HCT116 (cell line): ENCODE measurements at regions not wholly inside any gene's neighbourhood (a gene's known extent, or its start where the extent isn't known, plus 50 kb on each side); places are given as distances from the start of the nearest gene placed in this dataset.

Experiments
- EZH2 ChIP-seq: fragments of 200-600 bp; sonication (generic); IDR thresholded peaks from 2 replicates; pipeline ENCODE4 v1.6.1; 2017; ENCODE audit warnings: antibody characterized with exemption, mixed run types
- FOSL1 ChIP-seq: IDR thresholded peaks from 2 replicates; pipeline ENCODE4 v1.6.1; 2012; ENCODE audit warnings: low read depth
- JUND ChIP-seq: IDR thresholded peaks from 2 replicates; pipeline ENCODE4 v1.6.1; 2012
- POLR2A ChIP-seq: IDR thresholded peaks from 2 replicates; pipeline ENCODE4 v1.7.0; 2011; ENCODE audit warnings: borderline replicate concordance; ENCODE audit not compliant: insufficient read depth, insufficient read length; ENCODE audit errors: extremely low read depth
- POLR2AphosphoS5 ChIP-seq: IDR thresholded peaks from 2 replicates; pipeline ENCODE4 v1.6.1; 2011; ENCODE audit warnings: mild to moderate bottlenecking, low read depth, low read length, moderate library complexity
- RAD21 ChIP-seq: IDR thresholded peaks from 2 replicates; pipeline ENCODE4 v1.6.1; 2012; ENCODE audit warnings: low read depth, mild to moderate bottlenecking
- SIN3A ChIP-seq: IDR thresholded peaks from 2 replicates; pipeline ENCODE4 v1.6.1; 2012; ENCODE audit warnings: low read depth
- TCF7L2 ChIP-seq: IDR thresholded peaks from 2 replicates; pipeline ENCODE4 v1.7.0; 2011; ENCODE audit warnings: borderline replicate concordance, inconsistent platforms; ENCODE audit not compliant: insufficient read depth, insufficient read length; ENCODE audit errors: extremely low read depth
- TF ChIP-seq, protein P1 (sequence below), 3 experiments: fragments of 200-600 bp in 1 of 3; sonication (generic) in 1 of 3; IDR thresholded peaks in 2 of 3; conservative IDR thresholded peaks in 1 of 3; 2 replicates each; pipeline ENCODE4 v1.5.1; 2012 to 2017; ENCODE audit warnings: low read depth in 2 of 3, low read length in 2 of 3, antibody characterized with exemption in 1 of 3, borderline replicate concordance in 1 of 3, control low read depth in 1 of 3, mild to moderate bottlenecking in 1 of 3, mixed read lengths in 1 of 3, mixed run types in 1 of 3, moderate library complexity in 1 of 3; ENCODE audit not compliant: insufficient read depth in 1 of 3
- TF ChIP-seq, protein P2 (sequence below): IDR thresholded peaks from 2 replicates; pipeline ENCODE4 v1.6.1; 2011; ENCODE audit warnings: mild to moderate bottlenecking, low read length, moderate library complexity; ENCODE audit not compliant: insufficient replicate concordance; ENCODE audit errors: extremely low read depth
- TF ChIP-seq, protein P3 (sequence below): IDR thresholded peaks from 2 replicates; pipeline ENCODE4 v1.6.1; 2012; ENCODE audit warnings: low read depth
- TF ChIP-seq, protein P4 (sequence below): IDR thresholded peaks from 2 replicates; pipeline ENCODE4 v1.6.1; 2012

DNA sequence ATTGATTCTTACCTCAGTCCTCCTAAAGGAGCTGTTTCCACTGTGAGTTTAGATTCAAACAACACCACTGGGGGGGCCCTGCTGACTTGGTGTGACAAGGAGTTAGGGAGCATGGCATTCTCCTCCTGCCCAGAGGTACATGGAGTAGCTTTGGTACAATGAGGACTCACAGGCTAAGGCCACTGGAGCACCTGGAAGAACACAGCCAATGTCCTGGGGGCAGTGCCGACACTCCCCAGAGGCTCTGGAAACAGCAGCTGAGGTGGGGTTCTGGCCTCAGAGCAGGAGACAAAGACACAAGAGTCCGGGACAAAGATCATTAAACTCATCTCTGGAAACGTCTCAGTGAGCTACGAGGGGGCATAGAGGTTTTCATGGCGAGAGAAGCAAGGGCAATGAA is 69.7 kb upstream of the POMGNT2 start:
- TF ChIP-seq, protein P1, sequence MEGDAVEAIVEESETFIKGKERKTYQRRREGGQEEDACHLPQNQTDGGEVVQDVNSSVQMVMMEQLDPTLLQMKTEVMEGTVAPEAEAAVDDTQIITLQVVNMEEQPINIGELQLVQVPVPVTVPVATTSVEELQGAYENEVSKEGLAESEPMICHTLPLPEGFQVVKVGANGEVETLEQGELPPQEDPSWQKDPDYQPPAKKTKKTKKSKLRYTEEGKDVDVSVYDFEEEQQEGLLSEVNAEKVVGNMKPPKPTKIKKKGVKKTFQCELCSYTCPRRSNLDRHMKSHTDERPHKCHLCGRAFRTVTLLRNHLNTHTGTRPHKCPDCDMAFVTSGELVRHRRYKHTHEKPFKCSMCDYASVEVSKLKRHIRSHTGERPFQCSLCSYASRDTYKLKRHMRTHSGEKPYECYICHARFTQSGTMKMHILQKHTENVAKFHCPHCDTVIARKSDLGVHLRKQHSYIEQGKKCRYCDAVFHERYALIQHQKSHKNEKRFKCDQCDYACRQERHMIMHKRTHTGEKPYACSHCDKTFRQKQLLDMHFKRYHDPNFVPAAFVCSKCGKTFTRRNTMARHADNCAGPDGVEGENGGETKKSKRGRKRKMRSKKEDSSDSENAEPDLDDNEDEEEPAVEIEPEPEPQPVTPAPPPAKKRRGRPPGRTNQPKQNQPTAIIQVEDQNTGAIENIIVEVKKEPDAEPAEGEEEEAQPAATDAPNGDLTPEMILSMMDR (IDR thresholded peaks at IDR 0.05 in 2 of 3, conservative IDR thresholded peaks at IDR 0.05 in 1 of 3; ENCODE audit: borderline replicate concordance in 1 of 3, insufficient read depth in 1 of 3, low read depth in 2 of 3, low read length in 2 of 3): no peak
- TF ChIP-seq POLR2A (no peak), EZH2 (no peak), RAD21 (no peak), FOSL1 (no peak), POLR2AphosphoS5 (no peak), JUND (no peak), SIN3A (no peak), TCF7L2 (no peak)
- TF ChIP-seq, protein P2, sequence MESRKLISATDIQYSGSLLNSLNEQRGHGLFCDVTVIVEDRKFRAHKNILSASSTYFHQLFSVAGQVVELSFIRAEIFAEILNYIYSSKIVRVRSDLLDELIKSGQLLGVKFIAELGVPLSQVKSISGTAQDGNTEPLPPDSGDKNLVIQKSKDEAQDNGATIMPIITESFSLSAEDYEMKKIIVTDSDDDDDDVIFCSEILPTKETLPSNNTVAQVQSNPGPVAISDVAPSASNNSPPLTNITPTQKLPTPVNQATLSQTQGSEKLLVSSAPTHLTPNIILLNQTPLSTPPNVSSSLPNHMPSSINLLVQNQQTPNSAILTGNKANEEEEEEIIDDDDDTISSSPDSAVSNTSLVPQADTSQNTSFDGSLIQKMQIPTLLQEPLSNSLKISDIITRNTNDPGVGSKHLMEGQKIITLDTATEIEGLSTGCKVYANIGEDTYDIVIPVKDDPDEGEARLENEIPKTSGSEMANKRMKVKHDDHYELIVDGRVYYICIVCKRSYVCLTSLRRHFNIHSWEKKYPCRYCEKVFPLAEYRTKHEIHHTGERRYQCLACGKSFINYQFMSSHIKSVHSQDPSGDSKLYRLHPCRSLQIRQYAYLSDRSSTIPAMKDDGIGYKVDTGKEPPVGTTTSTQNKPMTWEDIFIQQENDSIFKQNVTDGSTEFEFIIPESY: no peak
- TF ChIP-seq, protein P3, sequence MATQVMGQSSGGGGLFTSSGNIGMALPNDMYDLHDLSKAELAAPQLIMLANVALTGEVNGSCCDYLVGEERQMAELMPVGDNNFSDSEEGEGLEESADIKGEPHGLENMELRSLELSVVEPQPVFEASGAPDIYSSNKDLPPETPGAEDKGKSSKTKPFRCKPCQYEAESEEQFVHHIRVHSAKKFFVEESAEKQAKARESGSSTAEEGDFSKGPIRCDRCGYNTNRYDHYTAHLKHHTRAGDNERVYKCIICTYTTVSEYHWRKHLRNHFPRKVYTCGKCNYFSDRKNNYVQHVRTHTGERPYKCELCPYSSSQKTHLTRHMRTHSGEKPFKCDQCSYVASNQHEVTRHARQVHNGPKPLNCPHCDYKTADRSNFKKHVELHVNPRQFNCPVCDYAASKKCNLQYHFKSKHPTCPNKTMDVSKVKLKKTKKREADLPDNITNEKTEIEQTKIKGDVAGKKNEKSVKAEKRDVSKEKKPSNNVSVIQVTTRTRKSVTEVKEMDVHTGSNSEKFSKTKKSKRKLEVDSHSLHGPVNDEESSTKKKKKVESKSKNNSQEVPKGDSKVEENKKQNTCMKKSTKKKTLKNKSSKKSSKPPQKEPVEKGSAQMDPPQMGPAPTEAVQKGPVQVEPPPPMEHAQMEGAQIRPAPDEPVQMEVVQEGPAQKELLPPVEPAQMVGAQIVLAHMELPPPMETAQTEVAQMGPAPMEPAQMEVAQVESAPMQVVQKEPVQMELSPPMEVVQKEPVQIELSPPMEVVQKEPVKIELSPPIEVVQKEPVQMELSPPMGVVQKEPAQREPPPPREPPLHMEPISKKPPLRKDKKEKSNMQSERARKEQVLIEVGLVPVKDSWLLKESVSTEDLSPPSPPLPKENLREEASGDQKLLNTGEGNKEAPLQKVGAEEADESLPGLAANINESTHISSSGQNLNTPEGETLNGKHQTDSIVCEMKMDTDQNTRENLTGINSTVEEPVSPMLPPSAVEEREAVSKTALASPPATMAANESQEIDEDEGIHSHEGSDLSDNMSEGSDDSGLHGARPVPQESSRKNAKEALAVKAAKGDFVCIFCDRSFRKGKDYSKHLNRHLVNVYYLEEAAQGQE: no peak
- TF ChIP-seq, protein P4, sequence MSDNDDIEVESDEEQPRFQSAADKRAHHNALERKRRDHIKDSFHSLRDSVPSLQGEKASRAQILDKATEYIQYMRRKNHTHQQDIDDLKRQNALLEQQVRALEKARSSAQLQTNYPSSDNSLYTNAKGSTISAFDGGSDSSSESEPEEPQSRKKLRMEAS: no peak
